ENCODE measurements at regions not wholly inside any gene's neighbourhood (a gene's known extent, or its start where the extent isn't known, plus 50 kb on each side); places are given as distances from the start of the nearest gene placed in this dataset.

- TF ChIP-seq CTCF (conservative IDR thresholded peaks at IDR 0.05; ENCODE audit: low read depth in 2 of 2) (no peak), POLR2AphosphoS5 (IDR thresholded peaks at IDR 0.05; ENCODE audit: low read depth) (no peak), EZH2phosphoT487 (IDR thresholded peaks at IDR 0.05; ENCODE audit: unreplicated experiment) (no peak), REST (IDR thresholded peaks at IDR 0.05; ENCODE audit: unreplicated experiment) (no peak), ZNF331 (CRISPR knock-in tag; IDR thresholded peaks at IDR 0.05; ENCODE audit: low read depth) (no peak), EZH2 (IDR thresholded peaks at IDR 0.05; ENCODE audit: low read depth, unreplicated experiment) (no peak), ETS1 (IDR thresholded peaks at IDR 0.05) (no peak)
Observed at GRCh38 chr9:73280113-73280512, 128.4 kb downstream of the ANXA1 start.
